NB4 (cell line): ENCODE measurements at regions not wholly inside any gene's neighbourhood (a gene's known extent, or its start where the extent isn't known, plus 50 kb on each side); places are given as distances from the start of the nearest gene placed in this dataset.

Experiments
- MAX ChIP-seq: IDR thresholded peaks from 2 replicates; pipeline ENCODE4 v1.6.1; 2011; ENCODE audit warnings: low read depth, low read length
- POLR2A ChIP-seq: IDR thresholded peaks from 2 replicates; pipeline ENCODE4 v1.6.1; 2011; ENCODE audit warnings: mild to moderate bottlenecking; ENCODE audit not compliant: insufficient read length; ENCODE audit errors: extremely low read depth
- TF ChIP-seq, protein P1 (sequence below): IDR thresholded peaks from one replicate; pipeline ENCODE4 v1.5.1; 2012; ENCODE audit warnings: low read depth, low read length

DNA sequence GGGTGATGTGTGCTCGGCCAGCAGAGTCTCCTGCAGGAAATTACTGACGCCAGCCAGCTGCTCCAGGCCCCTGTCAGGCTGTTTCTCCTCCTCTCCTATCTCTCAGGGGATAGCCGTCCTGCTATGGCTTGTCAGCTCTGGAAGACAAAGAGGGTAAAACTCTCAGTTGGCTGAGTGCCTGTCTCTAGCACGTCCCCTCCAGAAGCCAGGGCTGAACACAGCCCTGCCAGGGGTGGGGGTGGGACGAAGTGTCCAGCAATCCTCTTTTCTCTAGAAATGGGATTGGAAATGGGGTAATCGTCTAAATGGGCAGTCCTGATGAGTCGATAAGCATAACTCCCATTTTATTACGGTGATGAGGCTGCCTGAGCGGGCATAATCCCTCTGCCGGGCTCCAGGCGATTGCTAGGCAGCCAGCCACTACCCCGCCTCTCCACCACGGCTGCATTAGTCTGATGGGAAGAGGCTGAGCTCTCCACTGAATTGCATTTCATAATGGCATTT lies 89.1 kb upstream of the GNAO1 start:
- TF ChIP-seq POLR2A = no peak
- TF ChIP-seq, protein P1, sequence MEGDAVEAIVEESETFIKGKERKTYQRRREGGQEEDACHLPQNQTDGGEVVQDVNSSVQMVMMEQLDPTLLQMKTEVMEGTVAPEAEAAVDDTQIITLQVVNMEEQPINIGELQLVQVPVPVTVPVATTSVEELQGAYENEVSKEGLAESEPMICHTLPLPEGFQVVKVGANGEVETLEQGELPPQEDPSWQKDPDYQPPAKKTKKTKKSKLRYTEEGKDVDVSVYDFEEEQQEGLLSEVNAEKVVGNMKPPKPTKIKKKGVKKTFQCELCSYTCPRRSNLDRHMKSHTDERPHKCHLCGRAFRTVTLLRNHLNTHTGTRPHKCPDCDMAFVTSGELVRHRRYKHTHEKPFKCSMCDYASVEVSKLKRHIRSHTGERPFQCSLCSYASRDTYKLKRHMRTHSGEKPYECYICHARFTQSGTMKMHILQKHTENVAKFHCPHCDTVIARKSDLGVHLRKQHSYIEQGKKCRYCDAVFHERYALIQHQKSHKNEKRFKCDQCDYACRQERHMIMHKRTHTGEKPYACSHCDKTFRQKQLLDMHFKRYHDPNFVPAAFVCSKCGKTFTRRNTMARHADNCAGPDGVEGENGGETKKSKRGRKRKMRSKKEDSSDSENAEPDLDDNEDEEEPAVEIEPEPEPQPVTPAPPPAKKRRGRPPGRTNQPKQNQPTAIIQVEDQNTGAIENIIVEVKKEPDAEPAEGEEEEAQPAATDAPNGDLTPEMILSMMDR = no peak
- TF ChIP-seq MAX = no peak
